GM18868 (cell line): ENCODE measurements at regions not wholly inside any gene's neighbourhood (a gene's known extent, or its start where the extent isn't known, plus 50 kb on each side); places are given as distances from the start of the nearest gene placed in this dataset.
"Not testable (repeated sequence)": the region's sequence is repeated elsewhere in the genome, so short reads cannot be mapped to it uniquely, and the experiment has no call there.

ENCODE experiments used
- ATAC-seq: cut with Tn5 transposase; IDR thresholded peaks from one replicate; pipeline ENCODE4 v1.9.1; 2021; ENCODE audit warnings: mild to moderate bottlenecking, moderate library complexity; ENCODE audit not compliant: unreplicated experiment

GRCh38 chr10:109308971-109309370 is 614.3 kb downstream of the XPNPEP1 start:
- no peak for ATAC-seq

GRCh38 chr10:109307102-109307501 is 616.2 kb downstream of the XPNPEP1 start:
- not testable (repeated sequence) for ATAC-seq

GRCh38 chr10:109306698-109307097 is 616.6 kb downstream of the XPNPEP1 start:
- no peak for ATAC-seq

- ATAC-seq, result no peak
Measured at GRCh38 chr10:109287858-109288257, 635.5 kb downstream of the XPNPEP1 start.

- ATAC-seq, result no peak
Measured at GRCh38 chr10:109282510-109282909, 640.8 kb downstream of the XPNPEP1 start.

GRCh38 chr10:109281347-109281746 is 642.0 kb downstream of the XPNPEP1 start:
- no peak for ATAC-seq

- no peak for ATAC-seq
Measured at GRCh38 chr10:109280837-109281236, 642.5 kb downstream of the XPNPEP1 start.

- no peak for ATAC-seq
Measured at GRCh38 chr10:109277456-109277855, 645.9 kb downstream of the XPNPEP1 start.

GRCh38 chr10:109275960-109276359 is 647.4 kb downstream of the XPNPEP1 start:
- no peak for ATAC-seq

- no peak for ATAC-seq
Measured at GRCh38 chr10:109274681-109275080, 648.6 kb downstream of the XPNPEP1 start.

GRCh38 chr10:109270173-109270572 is 653.1 kb downstream of the XPNPEP1 start:
- no peak for ATAC-seq

GRCh38 chr10:109264004-109264403 is 659.3 kb downstream of the XPNPEP1 start:
- ATAC-seq, result no peak

- ATAC-seq, result no peak
Measured at GRCh38 chr10:109261231-109261630, 662.1 kb downstream of the XPNPEP1 start.

- ATAC-seq, result no peak
Measured at GRCh38 chr10:109259293-109259692, 664.0 kb downstream of the XPNPEP1 start.

- ATAC-seq, result no peak
Measured at GRCh38 chr10:109253306-109253705, 670.0 kb downstream of the XPNPEP1 start.

GRCh38 chr10:109250152-109250551 is 673.2 kb downstream of the XPNPEP1 start:
- ATAC-seq, result no peak

- ATAC-seq, result no peak
Measured at GRCh38 chr10:109247814-109248213, 675.5 kb downstream of the XPNPEP1 start.

GRCh38 chr10:109245821-109246220 is 677.5 kb downstream of the XPNPEP1 start:
- no peak for ATAC-seq

- no peak for ATAC-seq
Measured at GRCh38 chr10:109239371-109239770, 683.9 kb downstream of the XPNPEP1 start.

GRCh38 chr10:109237682-109238081 is 685.6 kb downstream of the XPNPEP1 start:
- ATAC-seq, result no peak

- no peak for ATAC-seq
Measured at GRCh38 chr10:109237050-109237449, 686.3 kb downstream of the XPNPEP1 start.

- ATAC-seq, result not testable (repeated sequence)
Measured at GRCh38 chr10:109223533-109223932, 699.8 kb downstream of the XPNPEP1 start.

GRCh38 chr10:109219935-109220605 is 703.2 kb downstream of the XPNPEP1 start:
- ATAC-seq, result no peak
